AG08396 (cell line): ENCODE measurements at regions not wholly inside any gene's neighbourhood (a gene's known extent, or its start where the extent isn't known, plus 50 kb on each side); places are given as distances from the start of the nearest gene placed in this dataset.
A peak's percentile ranks its signal among the peaks of the same experiment; 100 is the strongest.
"Not testable (repeated sequence)": the region's sequence is repeated elsewhere in the genome, so short reads cannot be mapped to it uniquely, and the experiment has no call there.

Source experiments
- DNase-seq: peaks from one replicate; pipeline ENCODE4 v3.0.0; 2012; ENCODE audit warnings: low spot score, mixed read lengths

DNA sequence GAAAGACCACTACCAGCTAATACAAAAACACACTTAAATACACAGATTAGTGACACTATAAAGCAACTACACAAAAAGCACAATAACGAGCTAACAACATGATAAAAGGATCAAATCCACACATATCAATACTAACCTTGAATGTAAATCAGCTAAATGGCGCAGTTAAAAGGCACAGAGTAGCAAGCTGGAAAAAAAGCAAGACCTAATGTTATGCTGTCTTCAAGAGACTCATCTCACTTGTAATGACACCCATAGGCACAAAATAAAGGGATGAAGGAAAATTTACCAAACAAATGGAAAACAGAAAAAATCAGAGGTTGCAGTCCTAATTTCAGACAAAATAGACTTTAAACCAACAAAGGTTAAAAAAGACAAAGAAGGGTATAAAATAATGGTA is 86.3 kb downstream of the NUS1 start:
- DNase-seq: no peak

DNA sequence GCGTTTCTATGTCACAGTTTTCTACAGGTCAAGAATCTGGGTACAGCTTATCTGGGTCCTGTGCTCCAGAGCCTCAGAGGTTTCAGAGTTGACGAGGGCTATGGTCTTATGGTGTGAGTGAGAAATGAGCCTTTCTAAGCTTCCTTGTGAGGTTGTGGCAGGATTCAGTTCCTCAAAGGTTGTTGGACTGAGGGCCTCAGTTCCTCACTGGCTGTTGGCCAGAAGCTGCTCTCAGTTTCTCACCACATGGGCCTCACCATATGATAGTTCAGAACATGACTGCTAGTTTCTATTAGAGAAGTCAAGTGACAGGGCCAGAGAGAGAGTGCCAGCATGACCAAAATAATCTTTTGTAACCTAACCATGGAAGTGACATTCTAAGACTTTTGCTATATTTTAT is 96.1 kb downstream of the NUS1 start:
- no peak for DNase-seq

DNA sequence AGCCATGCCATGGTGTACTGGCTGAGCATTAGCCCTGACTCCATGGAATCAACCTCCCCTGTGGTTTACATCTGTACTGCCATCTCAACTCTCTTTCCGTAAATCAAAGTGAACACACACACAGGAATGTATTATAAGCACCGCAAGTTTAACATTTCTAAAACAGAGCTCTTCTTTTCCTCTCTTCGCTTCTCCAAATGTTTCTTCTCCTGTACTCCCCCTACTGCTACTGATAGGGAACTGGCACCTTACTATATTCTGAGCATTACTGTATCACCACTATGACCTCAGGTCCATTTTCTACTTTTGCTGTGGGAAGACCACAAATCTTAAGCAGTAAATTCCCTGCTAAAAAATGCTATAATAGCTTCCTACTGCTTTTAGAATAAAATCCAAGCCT is 101.2 kb downstream of the NUS1 start:
- DNase-seq: no peak

DNA sequence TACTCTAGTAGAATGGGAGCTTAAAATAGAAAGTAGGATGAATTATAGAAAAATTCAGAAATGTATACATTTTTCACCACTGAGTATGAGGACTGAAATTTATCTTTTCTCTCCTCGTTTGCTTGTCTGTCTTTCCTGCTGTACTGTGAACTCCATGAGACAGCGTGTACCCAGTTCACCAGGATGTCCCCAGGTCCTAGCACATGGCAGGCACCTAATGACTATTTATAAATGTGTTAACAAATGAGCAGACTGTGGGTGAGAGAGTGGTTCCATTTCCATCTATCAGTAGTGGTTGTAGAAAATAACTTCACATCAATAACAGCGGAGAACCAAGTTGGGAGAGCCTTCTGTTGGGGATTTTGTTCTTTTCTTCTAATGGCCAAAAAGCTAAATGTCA is 106.3 kb downstream of the NUS1 start:
- no peak for DNase-seq

DNA sequence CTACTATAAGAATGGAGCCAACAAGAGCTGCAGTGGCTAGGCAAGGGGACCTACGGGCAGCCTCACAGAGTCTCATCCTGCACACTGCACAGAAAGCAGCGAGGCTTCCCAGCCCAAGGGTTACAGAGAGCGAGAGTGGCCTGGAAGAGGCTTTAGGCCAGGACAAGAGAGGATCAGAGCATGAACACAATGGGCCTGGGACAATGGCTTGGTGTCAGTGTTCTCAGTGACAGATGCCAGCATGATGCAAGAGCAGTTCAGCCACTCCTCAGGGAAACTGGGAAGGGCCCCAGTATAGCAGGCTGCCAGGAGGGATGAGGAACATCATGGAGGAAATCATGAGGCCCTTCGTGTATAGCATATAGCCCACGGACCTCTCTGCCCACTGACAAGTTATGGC is 108.0 kb downstream of the NUS1 start:
- no peak for DNase-seq

DNA sequence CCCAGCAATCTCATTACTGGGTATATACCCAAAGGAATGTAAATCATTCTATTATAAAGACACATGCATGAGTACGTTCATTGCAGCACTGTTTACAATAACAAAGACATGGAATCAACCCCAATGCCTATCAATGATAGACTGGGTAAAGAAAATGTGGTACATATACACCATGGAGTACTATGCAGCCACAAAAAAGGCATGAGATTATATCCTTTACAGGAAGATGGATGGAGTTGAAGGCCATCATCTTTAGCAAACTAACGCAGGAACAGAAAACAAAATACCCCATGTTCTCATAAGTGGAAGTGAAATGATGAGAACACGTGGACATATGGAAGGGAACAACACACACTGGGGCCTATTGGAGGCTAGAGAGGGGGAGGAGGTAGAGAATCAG is 115.7 kb downstream of the NUS1 start:
- no peak for DNase-seq

DNA sequence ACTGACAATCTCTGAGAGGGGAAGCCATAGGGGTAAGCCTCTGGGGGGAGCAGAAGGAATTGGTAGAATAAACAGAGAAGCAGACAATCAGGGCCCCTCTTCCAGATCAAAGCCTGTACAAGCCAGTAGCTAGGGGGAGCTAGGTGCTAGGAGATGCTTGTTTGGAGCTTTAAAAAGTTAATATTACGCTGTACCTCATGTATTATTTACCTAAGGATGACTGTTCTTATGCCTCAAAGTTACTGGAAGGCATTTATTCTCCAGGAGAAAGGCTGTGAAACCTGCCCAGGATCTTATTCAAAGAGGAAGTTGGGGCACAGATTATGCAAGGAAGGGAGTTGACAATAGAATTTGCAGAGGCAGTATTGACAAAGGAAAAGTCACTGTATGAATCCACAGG is 111.8 kb upstream of the SLC35F1 start:
- no peak for DNase-seq

DNA sequence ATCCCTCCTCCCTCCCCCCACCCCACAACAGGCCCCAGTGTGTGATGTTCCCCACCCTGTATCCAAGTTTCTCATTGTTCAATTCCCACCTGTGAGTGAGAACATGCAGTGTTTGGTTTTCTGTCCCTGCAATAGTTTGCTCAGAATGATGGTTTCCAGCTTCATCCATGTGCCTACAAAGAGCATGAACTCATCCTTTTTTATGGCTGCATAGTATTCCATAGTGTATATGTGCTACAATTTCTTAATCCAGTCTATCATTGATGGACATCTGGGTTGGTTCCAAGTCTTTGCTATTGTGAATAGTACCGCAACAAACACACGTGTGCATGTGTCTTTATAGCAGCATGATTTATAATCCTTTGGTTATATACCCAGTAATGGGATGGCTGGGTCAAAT is 108.2 kb upstream of the SLC35F1 start:
- not testable (repeated sequence) for DNase-seq

DNA sequence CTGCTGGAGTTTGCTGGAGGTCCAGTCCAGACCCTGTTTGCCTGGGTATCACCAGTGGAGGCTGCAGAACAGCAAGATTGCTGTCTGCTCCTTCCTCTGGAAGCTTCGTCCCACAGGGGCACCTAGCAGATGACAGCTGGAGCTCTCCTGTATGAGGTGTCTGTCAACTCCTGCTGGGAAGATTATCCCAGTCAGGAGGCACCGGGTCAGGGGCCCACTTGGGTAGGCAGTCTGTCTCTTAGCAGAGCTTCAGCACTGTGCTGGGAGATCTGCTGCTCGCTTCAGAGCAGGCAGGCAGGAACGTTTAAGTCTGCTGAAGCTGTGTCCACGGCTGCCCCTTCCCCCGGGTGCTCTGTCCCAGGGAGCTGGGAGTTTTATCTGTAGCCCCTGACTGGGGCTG is 96.8 kb upstream of the SLC35F1 start:
- no peak for DNase-seq

DNA sequence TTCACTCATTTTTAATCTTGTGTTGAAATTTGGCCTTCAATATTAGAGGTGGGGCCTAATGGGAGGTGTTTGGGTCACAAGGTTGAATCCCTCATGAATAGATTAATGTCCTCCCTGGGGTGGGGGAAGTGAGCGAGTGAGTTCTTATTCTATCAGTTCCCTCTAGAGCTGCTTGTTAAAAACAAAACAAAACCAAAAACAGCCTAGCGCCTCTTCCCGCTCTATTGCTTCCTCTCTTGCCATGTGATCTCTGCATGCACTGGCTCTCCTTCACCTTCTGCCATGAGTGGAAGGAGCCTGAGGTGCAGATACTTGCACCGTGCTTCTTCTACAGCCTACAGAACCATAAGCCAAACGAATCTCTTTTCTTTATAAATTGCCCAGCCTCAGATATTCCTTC is 89.6 kb upstream of the SLC35F1 start:
- DNase-seq: no peak

DNA sequence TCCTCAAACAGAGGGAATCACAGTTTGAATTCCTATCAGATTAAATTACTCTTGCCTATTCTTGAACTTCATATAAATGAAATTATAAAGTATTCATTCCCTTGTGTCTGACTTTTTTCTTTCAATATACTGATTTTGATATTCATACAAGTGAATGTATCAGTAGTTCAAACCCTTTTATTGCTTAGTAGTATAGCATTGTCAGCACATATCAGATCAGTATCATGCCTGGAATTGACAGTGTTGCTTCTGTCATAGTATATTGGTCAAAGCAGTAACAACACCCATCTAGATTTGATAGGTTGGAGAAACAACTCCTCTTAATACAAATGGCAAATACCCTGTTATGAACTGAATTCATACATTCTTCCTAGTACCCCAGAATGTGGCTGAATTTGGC is 89.1 kb upstream of the SLC35F1 start:
- DNase-seq: no peak

DNA sequence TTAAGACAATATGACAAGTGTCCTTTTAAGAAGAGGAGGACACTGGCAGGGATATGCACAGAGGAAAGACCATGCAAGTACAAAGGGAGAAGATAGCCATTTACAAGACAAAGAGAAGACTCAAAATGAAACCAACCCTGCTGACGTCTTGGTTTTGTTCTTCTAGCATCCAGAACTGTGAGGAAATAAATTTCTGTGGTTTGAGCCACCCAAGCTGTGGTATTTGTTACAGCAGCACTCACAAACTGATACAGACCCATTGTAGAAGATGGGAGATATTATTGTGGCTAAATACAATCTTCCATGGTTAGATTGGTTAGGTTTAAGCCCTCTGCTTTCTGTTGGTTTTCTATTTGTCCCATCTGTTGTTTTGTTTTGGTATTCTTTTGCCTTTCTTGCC is 88.6 kb upstream of the SLC35F1 start:
- no peak for DNase-seq

DNA sequence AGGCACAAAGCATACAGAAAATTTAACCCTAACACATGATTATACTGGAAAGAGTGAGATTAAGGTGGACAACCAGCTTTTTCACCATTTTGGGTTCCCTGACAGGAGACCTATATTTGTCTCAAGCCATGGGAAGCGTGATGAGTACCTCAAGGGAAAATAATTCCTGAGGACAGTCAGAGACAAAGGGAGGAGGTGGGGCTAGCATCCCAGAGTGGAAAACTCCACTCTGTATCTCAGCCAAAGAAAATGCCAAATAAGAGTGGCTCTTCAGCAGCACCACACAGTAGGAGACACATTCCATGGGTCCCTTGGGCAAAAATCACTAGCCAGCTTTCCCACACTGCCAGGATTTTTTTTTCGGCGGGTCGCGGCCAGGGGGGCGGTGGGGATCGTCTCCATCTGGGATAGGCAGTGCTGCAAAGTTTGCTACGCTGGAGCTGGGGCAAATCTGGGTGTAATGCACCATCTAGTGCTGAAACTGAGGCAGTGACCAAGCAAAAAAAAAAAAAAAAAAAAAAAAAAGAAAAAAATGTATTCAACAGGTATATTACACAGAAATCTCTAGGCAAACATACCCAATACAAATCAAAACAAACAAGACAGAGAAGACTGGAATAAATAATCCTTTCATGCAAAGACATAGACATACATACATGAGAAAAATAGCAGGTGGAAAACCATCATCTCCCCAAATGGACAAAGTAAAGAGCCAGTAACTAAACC is 77.3 kb upstream of the SLC35F1 start:
- DNase-seq: peak; percentile 4

DNA sequence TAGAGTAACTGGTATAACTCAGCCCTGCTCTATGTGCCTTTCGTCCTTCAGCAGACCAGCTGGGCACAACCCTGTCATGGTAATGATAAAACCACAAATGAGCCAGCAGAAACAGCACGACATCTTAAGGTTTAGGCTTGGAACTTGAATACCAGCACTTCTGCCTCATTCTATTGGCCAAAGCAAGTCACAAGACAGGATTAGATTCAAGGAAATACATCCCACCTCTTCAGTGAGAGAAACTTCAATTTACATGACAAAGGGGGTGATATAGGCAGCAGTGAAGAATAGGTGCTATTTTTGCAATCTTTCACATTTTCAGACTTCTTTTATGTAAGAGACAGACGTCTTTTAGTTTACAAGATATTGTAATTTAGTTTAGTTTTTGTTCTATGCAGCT is 69.8 kb upstream of the SLC35F1 start:
- no peak for DNase-seq

DNA sequence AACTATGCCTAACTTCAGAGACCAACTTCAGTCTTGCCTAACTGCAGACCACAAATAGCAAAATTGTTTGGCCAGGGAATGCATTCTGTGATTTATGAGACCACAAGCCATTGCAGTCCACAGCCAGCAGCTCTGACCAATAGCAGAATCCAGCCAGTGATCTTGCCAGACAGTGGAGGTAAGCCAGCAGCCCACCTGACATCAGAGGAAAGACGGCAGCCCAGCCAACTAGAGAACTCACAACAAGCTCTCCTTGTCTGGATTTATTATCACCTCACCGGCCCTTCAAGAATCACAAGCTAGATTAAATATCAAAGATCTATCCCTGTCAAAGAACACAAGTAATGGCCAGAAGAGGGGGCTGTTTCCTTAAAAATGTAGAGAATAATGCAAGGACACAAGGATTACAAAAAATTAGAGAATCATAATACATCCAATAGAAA is 66.5 kb upstream of the SLC35F1 start:
- DNase-seq: no peak

DNA sequence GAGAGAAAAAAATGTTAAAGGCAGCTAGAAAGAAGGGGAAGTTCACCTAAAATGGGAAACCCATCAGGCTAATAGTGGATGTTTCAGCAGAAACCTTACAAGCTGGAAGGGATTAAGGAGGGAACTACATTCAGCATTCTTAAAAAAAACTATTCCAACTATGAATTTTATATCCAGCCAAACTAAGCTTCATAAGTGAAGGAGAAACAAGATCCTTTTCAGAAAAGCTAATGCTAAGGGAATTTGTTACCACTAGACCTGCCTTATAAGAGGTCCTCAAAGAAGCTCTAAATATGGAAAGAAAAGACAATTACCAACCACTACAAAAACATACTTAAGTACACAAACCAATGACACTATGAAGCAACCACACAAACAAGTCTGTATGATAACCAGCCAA is 59.2 kb upstream of the SLC35F1 start:
- no peak for DNase-seq

DNA sequence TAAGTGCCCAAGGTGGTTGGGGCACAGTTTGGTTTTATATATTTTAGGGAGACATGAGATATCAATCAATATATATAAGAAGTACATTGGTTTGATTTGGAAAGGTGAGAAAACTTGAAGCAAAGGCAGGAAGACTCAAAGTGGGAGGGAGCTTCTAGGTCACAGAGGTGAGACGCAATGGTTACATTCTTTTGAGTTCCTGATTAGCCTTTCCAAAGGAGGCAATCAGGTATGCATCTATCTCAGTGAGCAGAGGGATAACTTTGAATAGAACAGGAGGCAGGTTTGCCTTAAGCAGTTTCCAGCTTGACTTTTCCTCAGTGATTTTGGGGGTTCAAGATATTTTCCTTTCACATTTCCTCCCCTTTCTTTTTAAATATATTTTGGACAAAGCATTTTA is 58.0 kb upstream of the SLC35F1 start:
- no peak for DNase-seq
